ENCODE measurements at regions not wholly inside any gene's neighbourhood (a gene's known extent, or its start where the extent isn't known, plus 50 kb on each side); places are given as distances from the start of the nearest gene placed in this dataset.

DNA sequence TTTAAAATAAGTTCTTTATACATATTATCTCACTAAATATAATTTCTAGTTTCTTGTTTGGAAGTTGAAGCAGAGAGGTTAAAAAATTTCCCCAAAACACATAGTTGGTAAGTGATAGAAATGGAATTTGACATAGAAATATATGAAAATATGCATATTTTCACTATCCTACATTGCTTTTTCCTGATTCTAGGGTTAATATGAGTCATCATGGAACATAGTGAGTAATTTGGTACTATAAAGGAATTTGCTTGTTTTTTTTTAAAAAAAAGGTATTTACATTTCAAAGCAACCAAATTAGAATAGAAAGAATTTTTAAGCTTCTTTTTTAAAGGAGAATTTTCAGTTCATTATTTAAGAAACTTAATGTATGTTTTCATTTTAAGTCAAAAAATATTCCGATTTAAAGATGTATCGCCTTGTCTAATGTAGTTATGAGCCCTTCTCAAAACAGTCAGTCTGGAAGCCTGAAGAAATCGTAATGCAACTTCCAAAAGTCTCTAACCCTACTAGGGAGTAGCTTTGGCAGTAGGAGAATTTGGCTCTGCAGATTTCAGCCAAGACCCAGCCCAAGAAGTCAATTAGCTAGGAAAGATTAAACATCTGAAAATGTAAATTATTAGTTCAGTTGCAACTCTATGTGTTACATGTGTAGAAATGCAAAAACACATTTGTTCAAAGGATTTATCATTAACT, 147.3 kb downstream of the RDH14 start:
- Histone ChIP-seq H3K27ac (ENCODE audit: insufficient read depth, low read length) (peak overlapping the region; percentile 65), H4K91ac (ENCODE audit: insufficient read depth, low read depth, low read length) (peak overlapping the region; percentile 72), H4K8ac (ENCODE audit: low read depth in 2 of 2, low read length in 2 of 2) (peak overlapping the region in 1 of 2 experiments; percentile 53; a peak in 2 of 4 replicates), H3K4me2 (ENCODE audit: low read depth, low read length) (peak overlapping the region; percentile 60), H2AK9ac (replicated peaks; ENCODE audit: low read depth, low read length, poor library complexity) (no peak overlapping the region), H2BK120ac (ENCODE audit: low read depth, low read length) (peak overlapping the region; percentile 82), H3K23ac (ENCODE audit: low read depth, low read length) (0 out of 2 replicates have a peak overlapping the region, but pooled peaks have one; percentile 17), H3K56ac (ENCODE audit: extremely low read depth, insufficient read depth, low read length) (peak overlapping the region; percentile 74; the same call in 1 of the 2 replicates), H3K14ac (replicated peaks; ENCODE audit: low read depth, low read length) (peak overlapping the region; percentile 59; the same call in 1 of the 2 replicates), H2BK15ac (ENCODE audit: low read depth, low read length) (peak overlapping the region; percentile 63; the same call in 2 of the 3 replicates), H2BK5ac (ENCODE audit: low read depth, low read length, poor library complexity, severe bottlenecking) (peak overlapping the region; percentile 90), H4K5ac (ENCODE audit: low read depth, low read length) (0 out of 2 replicates have a peak overlapping the region, but pooled peaks have one; percentile 15), H4K20me1 (ENCODE audit: insufficient read depth, low read length) (no peaks in the 10 kb centered on the region), H3K9me3 (ENCODE audit: control insufficient read depth, insufficient read depth, low read length) (no peaks in the 10 kb centered on the region), H3K4ac (ENCODE audit: low read depth, low read length) (peak overlapping the region; percentile 65), H2AK5ac (ENCODE audit: low read depth, low read length) (no peak overlapping the region), H2AFZ (replicated peaks; ENCODE audit: low read length, poor library complexity) (no peak overlapping the region), H3K4me3 (ENCODE audit: insufficient read depth, low read depth, low read length) (no peak overlapping the region), H3K79me1 (ENCODE audit: low read depth in 1 of 2, low read length in 2 of 2) (no peaks in the 10 kb centered on the region), H3K36me3 (ENCODE audit: control insufficient read depth, insufficient read depth, low read length) (no peaks in the 10 kb centered on the region), H2BK20ac (ENCODE audit: low read depth, low read length) (peak overlapping the region; percentile 53), H3K27me3 (ENCODE audit: control insufficient read depth, insufficient read depth, low read length) (no peaks in the 10 kb centered on the region), H3K9ac (ENCODE audit: low read depth, low read length) (no peak overlapping the region; the same call in 1 of the 2 replicates), H3K18ac (ENCODE audit: low read depth, low read length) (peak overlapping the region; percentile 53; the same call in 1 of the 2 replicates), H3K4me1 (ENCODE audit: control insufficient read depth, insufficient read depth, low read length) (peaks cover 6% of the 10 kb centered on the region), H3K9me1 (ENCODE audit: insufficient read depth, low read length) (no peaks in the 10 kb centered on the region)
- CTCF ChIA-PET: interaction anchor here (0.6 to 1.4 kb wide), 2 partner anchors 9 to 15 kb away, joined by 3 to 4 read pairs; no protein-coding TSS in a partner anchor
- peak; percentile 55 for DNase-seq
- peak; percentile 61 for ATAC-seq (ENCODE audit: low read depth)
- no CpG with 5 or more reads among the region's 3 CpGs for WGBS, 2 experiments (ENCODE audit: extremely low coverage in 2 of 2, insufficient read length in 1 of 2)
- peak; percentile 65 for TF ChIP-seq FOS (IDR thresholded peaks at IDR 0.05; ENCODE audit: low read depth, low read length)
- TF ChIP-seq ELK1 (IDR thresholded peaks at IDR 0.05; ENCODE audit: borderline replicate concordance, low read depth, low read length): no peak
- POLR2A ChIA-PET (ENCODE audit: unreplicated experiment): no interaction called here
- intact Hi-C loops (cut with micrococcal nuclease) (no loop called here), dilution Hi-C loops (cut with HindIII; ENCODE audit: low sequenced_read_pairs, unreplicated experiment) (no loop called here), in situ Hi-C loops (cut with MboI; ENCODE audit: low sequenced_read_pairs) (no loop called here)
- BruUV-seq (replicated peaks): no TSS peak

All from IMR-90 (cell line).